ENCODE measurements at regions not wholly inside any gene's neighbourhood (a gene's known extent, or its start where the extent isn't known, plus 50 kb on each side); places are given as distances from the start of the nearest gene placed in this dataset.

DNA sequence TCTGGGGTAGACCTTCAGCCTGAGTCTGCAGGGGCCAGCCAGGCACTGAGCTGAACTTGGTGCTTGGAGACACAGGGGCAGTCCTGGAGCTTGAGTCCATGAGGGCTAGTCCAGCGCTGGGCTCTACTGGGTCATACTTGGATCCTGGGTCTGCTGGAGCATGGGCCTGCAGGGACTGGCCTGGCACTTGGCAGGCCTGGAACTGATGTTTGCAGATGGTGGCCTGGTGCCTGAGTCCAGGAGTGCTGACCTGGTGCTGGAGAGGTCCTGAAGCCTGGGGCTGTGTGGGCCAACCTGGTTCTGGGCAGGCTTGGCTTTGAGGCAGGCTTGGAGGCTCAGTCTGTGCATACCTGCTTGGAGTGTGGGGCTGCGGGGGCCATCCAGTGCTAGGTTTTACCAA is 143.4 kb upstream of the DSCAM start:
- no peaks in the 10 kb centered on the region for H3K4me1 ChIP-seq (ENCODE audit: insufficient read depth, low read length)
- no peak for ATAC-seq (ENCODE audit: poor library complexity)

GRCh38 chr21:40997831-40998230 is 150.9 kb upstream of the DSCAM start:
- Mint-ChIP-seq H3K4me1 (ENCODE audit: low read depth) (no peaks in the 10 kb centered on the region), H3K27ac (no peak overlapping the region), H3K27me3 (no peaks in the 10 kb centered on the region), H3K9me3 (peaks cover 4% of the 10 kb centered on the region), H3K4me3 (no peak overlapping the region), H3K36me3 (ENCODE audit: low read depth) (no peaks in the 10 kb centered on the region)
- Histone ChIP-seq H3K4me1 (ENCODE audit: insufficient read depth, low read length) (no peaks in the 10 kb centered on the region), H3K27me3 (ENCODE audit: control insufficient read depth in 1 of 2, insufficient read depth in 2 of 2, low read length in 2 of 2) (no peaks in the 10 kb centered on the region), H3K9me3 (ENCODE audit: control insufficient read depth in 1 of 2, insufficient read depth in 1 of 2, low read length in 2 of 2) (peaks cover 10 to 20% of the 10 kb centered on the region in 2 experiments), H3K27ac (ENCODE audit: low read depth in 1 of 2, low read length in 2 of 2) (no peak overlapping the region), H3K36me3 (ENCODE audit: insufficient read depth, low read length) (no peaks in the 10 kb centered on the region), H3K4me3 (ENCODE audit: low read length) (no peak overlapping the region)
- ChIA-PET POLR2A (no interaction called here), CTCF (interaction anchor here (0.7 kb wide), 1 partner anchor 62 kb away, joined by 4 read pairs; no protein-coding TSS in a partner anchor)
- no peak for DNase-seq
- intact Hi-C loops (cut with DNase I, micrococcal nuclease): no loop called here
- TF ChIP-seq CTCF (IDR thresholded peaks at IDR 0.05): no peak
- ATAC-seq (ENCODE audit: poor library complexity): no peak

More for the DNA sequence above, 143.4 kb upstream of the DSCAM start:
- no peak overlapping the region for H3K27ac Mint-ChIP-seq
- no peaks in the 10 kb centered on the region for H3K36me3 ChIP-seq (ENCODE audit: insufficient read depth, low read length)
- no peaks in the 10 kb centered on the region for H3K4me1 Mint-ChIP-seq (ENCODE audit: low read depth)
- H3K27me3 Mint-ChIP-seq: peaks cover 3% of the 10 kb centered on the region
- H3K9me3 Mint-ChIP-seq: no peaks in the 10 kb centered on the region
- intact Hi-C loops (cut with DNase I, micrococcal nuclease): no loop called here
- no peak overlapping the region for H3K4me3 ChIP-seq (ENCODE audit: low read length)
- CTCF ChIA-PET: no interaction called here
- POLR2A ChIA-PET: no interaction called here
- no peak overlapping the region for H3K27ac ChIP-seq (ENCODE audit: low read depth in 1 of 2, low read length in 2 of 2)
- DNase-seq: no peak
- H3K27me3 ChIP-seq (ENCODE audit: control insufficient read depth in 1 of 2, insufficient read depth in 2 of 2, low read length in 2 of 2): no peaks in the 10 kb centered on the region
- H3K9me3 ChIP-seq (ENCODE audit: control insufficient read depth in 1 of 2, insufficient read depth in 1 of 2, low read length in 2 of 2): peaks cover 0 to 22% of the 10 kb centered on the region in 2 experiments
- H3K36me3 Mint-ChIP-seq (ENCODE audit: low read depth): no peaks in the 10 kb centered on the region
- H3K4me3 Mint-ChIP-seq: no peak overlapping the region
- no peak for TF ChIP-seq CTCF (IDR thresholded peaks at IDR 0.05)

- ChIA-PET POLR2A (no interaction called here), CTCF (no interaction called here)
- Histone ChIP-seq H3K9me3 (ENCODE audit: control insufficient read depth in 1 of 2, insufficient read depth in 1 of 2, low read length in 2 of 2) (peaks cover 10 to 13% of the 10 kb centered on the region in 2 experiments), H3K27ac (ENCODE audit: low read depth in 1 of 2, low read length in 2 of 2) (no peak overlapping the region), H3K27me3 (ENCODE audit: control insufficient read depth in 1 of 2, insufficient read depth in 2 of 2, low read length in 2 of 2) (peaks cover 0 to 2% of the 10 kb centered on the region in 2 experiments), H3K4me1 (ENCODE audit: insufficient read depth, low read length) (no peaks in the 10 kb centered on the region), H3K4me3 (ENCODE audit: low read length) (no peak overlapping the region), H3K36me3 (ENCODE audit: insufficient read depth, low read length) (no peaks in the 10 kb centered on the region)
- H3K27ac Mint-ChIP-seq: no peak overlapping the region
- H3K27me3 Mint-ChIP-seq: peaks cover 16% of the 10 kb centered on the region
- DNase-seq (no peak), ATAC-seq (ENCODE audit: poor library complexity) (no peak)
- no peaks in the 10 kb centered on the region for H3K4me1 Mint-ChIP-seq (ENCODE audit: low read depth)
- H3K36me3 Mint-ChIP-seq (ENCODE audit: low read depth): no peaks in the 10 kb centered on the region
- no peak for TF ChIP-seq CTCF (IDR thresholded peaks at IDR 0.05)
- intact Hi-C loops (cut with DNase I, micrococcal nuclease): no loop called here
- peaks cover 4% of the 10 kb centered on the region for H3K9me3 Mint-ChIP-seq
- no peak overlapping the region for H3K4me3 Mint-ChIP-seq
Observed at GRCh38 chr21:41000838-41001237, 153.9 kb upstream of the DSCAM start.

Measured in CD4-positive, alpha-beta T cell (primary cell).